H9 (cell line): ENCODE measurements at regions not wholly inside any gene's neighbourhood (a gene's known extent, or its start where the extent isn't known, plus 50 kb on each side); places are given as distances from the start of the nearest gene placed in this dataset.

Experiments
- DNase-seq: peaks from one replicate; pipeline ENCODE4 v3.0.0-alpha.2; 2017
- H2AFZ ChIP-seq: one replicate; pipeline ENCODE4 v1.6.1; 2013; ENCODE audit warnings: mild to moderate bottlenecking, low read length, control low read depth, moderate library complexity
- H2AK5ac ChIP-seq: 2 replicates; pipeline ENCODE4 v1.6.1; 2013; ENCODE audit warnings: low read length, control low read depth, mixed read lengths; ENCODE audit not compliant: insufficient read length
- H2BK120ac ChIP-seq: one replicate; pipeline ENCODE4 v1.6.1; 2013; ENCODE audit warnings: low read depth, mild to moderate bottlenecking, low read length, control low read depth, inconsistent platforms; ENCODE audit not compliant: poor library complexity, severe bottlenecking
- H2BK12ac ChIP-seq: 2 replicates; pipeline ENCODE4 v1.6.1; 2013; ENCODE audit warnings: low read length, control low read depth, mixed read lengths, low read depth; ENCODE audit not compliant: insufficient read length
- H2BK15ac ChIP-seq: 2 replicates; pipeline ENCODE4 v1.6.1; 2013; ENCODE audit warnings: low read depth, low read length, control low read depth
- H2BK20ac ChIP-seq: one replicate; pipeline ENCODE4 v1.6.1; 2013; ENCODE audit warnings: low read depth, mild to moderate bottlenecking, low read length, control low read depth, inconsistent platforms; ENCODE audit not compliant: poor library complexity, severe bottlenecking
- H2BK5ac ChIP-seq: 2 replicates; pipeline ENCODE4 v1.6.1; 2013; ENCODE audit warnings: low read length, control low read depth, mixed read lengths; ENCODE audit not compliant: insufficient read length
- H3K14ac ChIP-seq: 2 replicates; pipeline ENCODE4 v1.6.1; 2013; ENCODE audit warnings: low read length, control low read depth; ENCODE audit not compliant: insufficient read depth
- H3K18ac ChIP-seq: 2 replicates; pipeline ENCODE4 v1.6.1; 2013; ENCODE audit warnings: low read depth, mild to moderate bottlenecking, mixed read lengths, low read length, control low read depth; ENCODE audit not compliant: insufficient read length
- H3K23ac ChIP-seq: 2 replicates; pipeline ENCODE4 v1.6.1; 2013; ENCODE audit warnings: low read length, control low read depth, mixed read lengths, low read depth; ENCODE audit not compliant: insufficient read length
- H3K23me2 ChIP-seq: 2 replicates; pipeline ENCODE4 v1.6.1; 2013; ENCODE audit warnings: low read depth, mild to moderate bottlenecking, mixed read lengths, low read length, control low read depth; ENCODE audit not compliant: insufficient read length, poor library complexity, severe bottlenecking
- H3K27ac ChIP-seq: 2 replicates; pipeline ENCODE4 v1.5.1; 2013; ENCODE audit warnings: low read length, control low read depth, mixed read lengths, low read depth; ENCODE audit not compliant: insufficient read length
- H3K27me3 ChIP-seq: 2 replicates; pipeline ENCODE4 v1.6.1; 2013; ENCODE audit warnings: low read length, control low read depth, inconsistent platforms; ENCODE audit not compliant: insufficient read depth
- H3K4ac ChIP-seq: 2 replicates; pipeline ENCODE4 v1.6.1; 2013; ENCODE audit warnings: low read depth, mild to moderate bottlenecking, control low read depth, inconsistent platforms, low read length, moderate library complexity
- H3K4me1 ChIP-seq: 2 replicates; pipeline ENCODE4 v1.6.1; 2013; ENCODE audit warnings: low read length, control low read depth, inconsistent platforms; ENCODE audit not compliant: insufficient read depth
- H3K4me2 ChIP-seq: 2 replicates; pipeline ENCODE4 v1.6.1; 2013; ENCODE audit warnings: low read length, control low read depth, mixed read lengths; ENCODE audit not compliant: insufficient read length, insufficient read depth
- H3K56ac ChIP-seq: 2 replicates; pipeline ENCODE4 v1.6.1; 2013; ENCODE audit warnings: low read depth, mild to moderate bottlenecking, mixed read lengths, low read length, control low read depth; ENCODE audit not compliant: insufficient read length
- H3K79me1 ChIP-seq: 2 replicates; pipeline ENCODE4 v1.6.1; 2013; ENCODE audit warnings: low read depth, mild to moderate bottlenecking, moderate library complexity, low read length, control low read depth, inconsistent platforms; ENCODE audit not compliant: insufficient read depth, poor library complexity, severe bottlenecking
- H3K79me2 ChIP-seq: 2 replicates; pipeline ENCODE4 v1.6.1; 2013; ENCODE audit warnings: low read length, control low read depth, inconsistent platforms; ENCODE audit not compliant: insufficient read depth
- H3K9ac ChIP-seq: 2 replicates; pipeline ENCODE4 v1.6.1; 2013; ENCODE audit warnings: low read length, control low read depth, mixed read lengths; ENCODE audit not compliant: insufficient read length; ENCODE audit errors: extremely low read depth
- H3K9me3 ChIP-seq: one replicate; pipeline ENCODE4 v1.6.1; 2013; ENCODE audit warnings: low read depth, low read length, inconsistent platforms; ENCODE audit not compliant: control insufficient read depth
- H3T11ph ChIP-seq: one replicate; pipeline ENCODE4 v1.6.1; 2013; ENCODE audit warnings: mild to moderate bottlenecking, low read length, control low read depth, inconsistent platforms
- H4K20me1 ChIP-seq: one replicate; pipeline ENCODE4 v1.6.1; 2013; ENCODE audit not compliant: control insufficient read depth, insufficient read length, insufficient read depth
- H4K5ac ChIP-seq: 2 replicates; pipeline ENCODE4 v1.6.1; 2013; ENCODE audit warnings: low read depth, mild to moderate bottlenecking, mixed read lengths, low read length, control low read depth; ENCODE audit not compliant: insufficient read length
- H4K8ac ChIP-seq: replicated peaks from 2 replicates; pipeline ENCODE4 v1.6.1; 2013; ENCODE audit warnings: low read length, control low read depth, mixed read lengths, low read depth; ENCODE audit not compliant: insufficient read length
- H4K91ac ChIP-seq: 2 replicates; pipeline ENCODE4 v1.6.1; 2013; ENCODE audit warnings: low read depth, mild to moderate bottlenecking, moderate library complexity, mixed read lengths, low read length, control low read depth; ENCODE audit not compliant: insufficient read length
- H3K27ac Mint-ChIP-seq, 3 experiments: 2 replicates in 2 of 3; 3 replicates in 1 of 3; pipeline ENCODE4 v1.8.0; 2020 to 2021; ENCODE audit warnings: mixed read lengths in 3 of 3, mild to moderate bottlenecking in 1 of 3, moderate library complexity in 1 of 3
- H3K27me3 Mint-ChIP-seq: 2 replicates; pipeline ENCODE4 v1.8.0; 2021; ENCODE audit warnings: low read depth, mild to moderate bottlenecking, moderate library complexity, mixed read lengths
- H3K36me3 Mint-ChIP-seq, 3 experiments: 2 replicates in 2 of 3; 3 replicates in 1 of 3; pipeline ENCODE4 v1.8.0; 2020 to 2021; ENCODE audit warnings: low read depth in 3 of 3, mixed read lengths in 3 of 3; ENCODE audit not compliant: insufficient read depth in 1 of 3
- H3K4me1 Mint-ChIP-seq, 2 experiments: 2 replicates each; pipeline ENCODE4 v1.8.0; 2020; ENCODE audit warnings: mixed read lengths in 2 of 2
- H3K4me3 Mint-ChIP-seq, 2 experiments: 2 replicates in 1 of 2; 3 replicates in 1 of 2; pipeline ENCODE4 v1.8.0; 2020 to 2021; ENCODE audit warnings: mild to moderate bottlenecking in 2 of 2, mixed read lengths in 2 of 2, moderate library complexity in 1 of 2
- H3K9me3 Mint-ChIP-seq, 2 experiments: 2 replicates in 1 of 2; 3 replicates in 1 of 2; pipeline ENCODE4 v1.8.0; 2020; ENCODE audit warnings: mild to moderate bottlenecking in 2 of 2, mixed read lengths in 2 of 2, moderate library complexity in 1 of 2
- WGBS: extraction: QIAGEN DNeasy Blood & Tissue Kit; methylation state at CpG from one replicate; pipeline ENCODE4 v1.1.7; 2013; ENCODE audit warnings: missing lambda C conversion rate, low lambda C conversion rate, mixed read lengths; ENCODE audit not compliant: insufficient read length; ENCODE audit errors: extremely low coverage; 5-methylcytosine and 5-hydroxymethylcytosine counted together
- TF ChIP-seq, protein P1 (sequence below): fragments of 200-600 bp; sonication (generic); conservative IDR thresholded peaks from 3 replicates; pipeline ENCODE4 v1.8.0; 2021; ENCODE audit warnings: antibody characterized with exemption, mild to moderate bottlenecking

DNA sequence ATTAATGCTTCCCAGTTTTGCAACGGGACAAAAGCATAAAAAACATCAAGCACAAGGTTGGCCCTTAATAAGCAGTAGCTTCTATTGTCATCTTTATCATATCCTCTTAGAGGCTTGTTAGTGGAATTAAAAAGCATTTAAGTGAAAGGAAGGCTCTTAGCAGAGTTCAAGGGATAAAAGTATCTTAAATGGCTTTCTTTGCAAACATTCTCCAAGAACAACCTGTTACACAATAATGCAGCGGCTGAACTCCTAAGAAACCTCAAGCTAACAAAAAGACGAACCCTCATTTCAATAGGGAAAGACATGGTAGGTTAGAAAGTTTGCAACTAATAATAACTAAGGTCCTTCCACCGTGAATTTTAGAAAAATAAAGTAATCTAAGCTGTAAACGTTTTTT is 82.1 kb downstream of the MPP7 start:
- TF ChIP-seq, protein P1, sequence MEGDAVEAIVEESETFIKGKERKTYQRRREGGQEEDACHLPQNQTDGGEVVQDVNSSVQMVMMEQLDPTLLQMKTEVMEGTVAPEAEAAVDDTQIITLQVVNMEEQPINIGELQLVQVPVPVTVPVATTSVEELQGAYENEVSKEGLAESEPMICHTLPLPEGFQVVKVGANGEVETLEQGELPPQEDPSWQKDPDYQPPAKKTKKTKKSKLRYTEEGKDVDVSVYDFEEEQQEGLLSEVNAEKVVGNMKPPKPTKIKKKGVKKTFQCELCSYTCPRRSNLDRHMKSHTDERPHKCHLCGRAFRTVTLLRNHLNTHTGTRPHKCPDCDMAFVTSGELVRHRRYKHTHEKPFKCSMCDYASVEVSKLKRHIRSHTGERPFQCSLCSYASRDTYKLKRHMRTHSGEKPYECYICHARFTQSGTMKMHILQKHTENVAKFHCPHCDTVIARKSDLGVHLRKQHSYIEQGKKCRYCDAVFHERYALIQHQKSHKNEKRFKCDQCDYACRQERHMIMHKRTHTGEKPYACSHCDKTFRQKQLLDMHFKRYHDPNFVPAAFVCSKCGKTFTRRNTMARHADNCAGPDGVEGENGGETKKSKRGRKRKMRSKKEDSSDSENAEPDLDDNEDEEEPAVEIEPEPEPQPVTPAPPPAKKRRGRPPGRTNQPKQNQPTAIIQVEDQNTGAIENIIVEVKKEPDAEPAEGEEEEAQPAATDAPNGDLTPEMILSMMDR = no peak
- no peaks in the 10 kb centered on the region for H3K9me3 Mint-ChIP-seq
- Histone ChIP-seq H3K18ac (no peak overlapping the region), H3K23ac (no peak overlapping the region), H4K8ac (no peak overlapping the region), H3K4ac (no peak overlapping the region), H3K27ac (no peak overlapping the region), H3K79me2 (no peaks in the 10 kb centered on the region), H2BK12ac (no peak overlapping the region), H3K79me1 (no peaks in the 10 kb centered on the region), H3K4me1 (no peaks in the 10 kb centered on the region), H4K91ac (no peak overlapping the region), H4K5ac (no peak overlapping the region), H2BK120ac (no peak overlapping the region), H3K27me3 (no peaks in the 10 kb centered on the region), H3K9me3 (no peaks in the 10 kb centered on the region), H3T11ph (no peak overlapping the region), H3K23me2 (no peaks in the 10 kb centered on the region), H3K56ac (no peak overlapping the region), H2BK15ac (no peak overlapping the region), H2BK20ac (no peak overlapping the region), H4K20me1 (no peaks in the 10 kb centered on the region), H2AFZ (no peak overlapping the region), H3K9ac (no peak overlapping the region), H2AK5ac (no peak overlapping the region), H3K14ac (no peak overlapping the region), H3K4me2 (no peak overlapping the region), H2BK5ac (no peak overlapping the region)
- H3K36me3 Mint-ChIP-seq = no peaks in the 10 kb centered on the region; a peak in 1 of 7 replicates
- no peak overlapping the region for H3K4me3 Mint-ChIP-seq
- H3K27me3 Mint-ChIP-seq = no peaks in the 10 kb centered on the region
- peaks cover 5 to 14% of the 10 kb centered on the region in 2 experiments for H3K4me1 Mint-ChIP-seq
- no CpG with 5 or more reads among the region's 5 CpGs for WGBS
- DNase-seq = no peak
- H3K27ac Mint-ChIP-seq = no peak overlapping the region
